DOHH2 (cell line): ENCODE measurements at regions not wholly inside any gene's neighbourhood (a gene's known extent, or its start where the extent isn't known, plus 50 kb on each side); places are given as distances from the start of the nearest gene placed in this dataset.

Source experiments
- H3F3A ChIP-seq: fragments of 200-600 bp; sonication (generic), shearing (Covaris generic); 2 replicates; pipeline ENCODE4 v1.6.0; 2016; ENCODE audit warnings: antibody characterized with exemption, mild to moderate bottlenecking; ENCODE audit not compliant: control insufficient read depth, insufficient read depth
- H3K27ac ChIP-seq: fragments of 200-600 bp; sonication (generic); 2 replicates; pipeline ENCODE4 v1.5.1; 2014; ENCODE audit warnings: low read depth, mild to moderate bottlenecking, low read length, moderate library complexity
- H3K27me3 ChIP-seq: fragments of 200-600 bp; sonication (generic); 2 replicates; pipeline ENCODE4 v1.6.1; 2014; ENCODE audit warnings: mild to moderate bottlenecking, low read length, mixed read lengths; ENCODE audit not compliant: control insufficient read depth
- H3K36me3 ChIP-seq: fragments of 200-600 bp; sonication (generic); 2 replicates; pipeline ENCODE4 v1.6.1; 2014; ENCODE audit warnings: mild to moderate bottlenecking, low read length, moderate library complexity, mixed read lengths; ENCODE audit not compliant: control insufficient read depth
- H3K4me1 ChIP-seq: fragments of 200-600 bp; sonication (generic); 2 replicates; pipeline ENCODE4 v1.6.1; 2014; ENCODE audit warnings: mild to moderate bottlenecking, low read length, mixed read lengths; ENCODE audit not compliant: control insufficient read depth
- H3K4me2 ChIP-seq: fragments of 200-600 bp; sonication (generic); 2 replicates; pipeline ENCODE4 v1.6.0; 2014; ENCODE audit warnings: mild to moderate bottlenecking, low read length, moderate library complexity
- H3K4me3 ChIP-seq: fragments of 200-600 bp; sonication (generic); 2 replicates; pipeline ENCODE4 v1.5.1; 2014; ENCODE audit warnings: mild to moderate bottlenecking, low read length, mixed read lengths
- H3K79me2 ChIP-seq: fragments of 200-600 bp; sonication (generic); 2 replicates; pipeline ENCODE4 v1.6.1; 2014; ENCODE audit warnings: mild to moderate bottlenecking, low read length, mixed read lengths; ENCODE audit not compliant: control insufficient read depth
- H3K9me2 ChIP-seq: fragments of 200-600 bp; sonication (generic); replicated peaks from 2 replicates; pipeline ENCODE4 v1.6.1; 2014; ENCODE audit warnings: mild to moderate bottlenecking, low read length, mixed read lengths; ENCODE audit not compliant: control insufficient read depth
- H3K9me3 ChIP-seq: fragments of 200-600 bp; sonication (generic); 2 replicates; pipeline ENCODE4 v1.6.1; 2014; ENCODE audit warnings: antibody characterized with exemption, low read length, mixed read lengths; ENCODE audit not compliant: control insufficient read depth, insufficient read depth
- H4K20me1 ChIP-seq: fragments of 200-600 bp; sonication (generic); 2 replicates; pipeline ENCODE4 v1.6.0; 2014; ENCODE audit warnings: low read depth, mild to moderate bottlenecking, antibody characterized with exemption, low read length, moderate library complexity; ENCODE audit not compliant: control insufficient read depth, insufficient read depth
- CTCF ChIP-seq: fragments of 200-600 bp; sonication (generic); IDR thresholded peaks from one replicate; pipeline ENCODE4 v1.5.1; 2014; ENCODE audit warnings: antibody characterized with exemption, mild to moderate bottlenecking, low read depth, low read length; ENCODE audit not compliant: poor library complexity, severe bottlenecking
- EZH2phosphoT487 ChIP-seq: fragments of 200-600 bp; sonication (generic); IDR thresholded peaks from 2 replicates; pipeline ENCODE4 v1.6.1; 2017; ENCODE audit warnings: borderline replicate concordance, mild to moderate bottlenecking, antibody characterized with exemption, low read length, moderate library complexity, mixed read lengths

- Histone ChIP-seq H3K4me2 (no peak overlapping the region), H3K27ac (no peak overlapping the region), H3K9me3 (no peaks in the 10 kb centered on the region), H3K79me2 (no peaks in the 10 kb centered on the region), H3K27me3 (no peaks in the 10 kb centered on the region), H3K9me2 (no peaks in the 10 kb centered on the region), H3K4me3 (no peak overlapping the region), H3K36me3 (no peaks in the 10 kb centered on the region), H3K4me1 (no peaks in the 10 kb centered on the region), H4K20me1 (no peaks in the 10 kb centered on the region), H3F3A (no peaks in the 10 kb centered on the region)
- TF ChIP-seq CTCF (no peak), EZH2phosphoT487 (no peak)
Measured at GRCh38 chrX:139026811-139027210, 315.3 kb upstream of the FGF13 start.

- no peaks in the 10 kb centered on the region for H3K9me2 ChIP-seq
- no peaks in the 10 kb centered on the region for H4K20me1 ChIP-seq
- no peak overlapping the region for H3K27ac ChIP-seq
- H3K79me2 ChIP-seq, result no peaks in the 10 kb centered on the region
- H3F3A ChIP-seq, result no peaks in the 10 kb centered on the region
- no peak overlapping the region for H3K4me3 ChIP-seq
- H3K36me3 ChIP-seq, result no peaks in the 10 kb centered on the region
- H3K9me3 ChIP-seq, result no peaks in the 10 kb centered on the region
- no peak overlapping the region for H3K4me2 ChIP-seq
- TF ChIP-seq CTCF (no peak), EZH2phosphoT487 (no peak)
- no peaks in the 10 kb centered on the region for H3K4me1 ChIP-seq
- no peaks in the 10 kb centered on the region for H3K27me3 ChIP-seq
Measured at GRCh38 chrX:139026406-139026805, 314.9 kb upstream of the FGF13 start.

GRCh38 chrX:139025816-139026215 lies 314.3 kb upstream of the FGF13 start:
- H3K4me2 ChIP-seq, result no peak overlapping the region
- H3K27ac ChIP-seq, result no peak overlapping the region
- no peaks in the 10 kb centered on the region for H3K79me2 ChIP-seq
- no peaks in the 10 kb centered on the region for H4K20me1 ChIP-seq
- H3K36me3 ChIP-seq, result no peaks in the 10 kb centered on the region
- H3K4me3 ChIP-seq, result no peak overlapping the region
- H3F3A ChIP-seq, result no peaks in the 10 kb centered on the region
- H3K27me3 ChIP-seq, result no peaks in the 10 kb centered on the region
- H3K4me1 ChIP-seq, result no peaks in the 10 kb centered on the region
- TF ChIP-seq EZH2phosphoT487 (no peak), CTCF (no peak)
- no peaks in the 10 kb centered on the region for H3K9me3 ChIP-seq
- no peaks in the 10 kb centered on the region for H3K9me2 ChIP-seq

GRCh38 chrX:139023531-139023930 lies 312.0 kb upstream of the FGF13 start:
- no peaks in the 10 kb centered on the region for H4K20me1 ChIP-seq
- H3K4me1 ChIP-seq, result no peaks in the 10 kb centered on the region
- no peak overlapping the region for H3K27ac ChIP-seq
- no peak for TF ChIP-seq EZH2phosphoT487
- TF ChIP-seq CTCF, result no peak
- H3K4me2 ChIP-seq, result no peak overlapping the region
- H3K79me2 ChIP-seq, result no peaks in the 10 kb centered on the region
- H3K27me3 ChIP-seq, result no peaks in the 10 kb centered on the region
- H3F3A ChIP-seq, result no peaks in the 10 kb centered on the region
- no peaks in the 10 kb centered on the region for H3K9me3 ChIP-seq
- no peaks in the 10 kb centered on the region for H3K36me3 ChIP-seq
- no peaks in the 10 kb centered on the region for H3K9me2 ChIP-seq
- H3K4me3 ChIP-seq, result no peak overlapping the region
